ENCODE measurements at regions not wholly inside any gene's neighbourhood (a gene's known extent, or its start where the extent isn't known, plus 50 kb on each side); places are given as distances from the start of the nearest gene placed in this dataset.

DNA sequence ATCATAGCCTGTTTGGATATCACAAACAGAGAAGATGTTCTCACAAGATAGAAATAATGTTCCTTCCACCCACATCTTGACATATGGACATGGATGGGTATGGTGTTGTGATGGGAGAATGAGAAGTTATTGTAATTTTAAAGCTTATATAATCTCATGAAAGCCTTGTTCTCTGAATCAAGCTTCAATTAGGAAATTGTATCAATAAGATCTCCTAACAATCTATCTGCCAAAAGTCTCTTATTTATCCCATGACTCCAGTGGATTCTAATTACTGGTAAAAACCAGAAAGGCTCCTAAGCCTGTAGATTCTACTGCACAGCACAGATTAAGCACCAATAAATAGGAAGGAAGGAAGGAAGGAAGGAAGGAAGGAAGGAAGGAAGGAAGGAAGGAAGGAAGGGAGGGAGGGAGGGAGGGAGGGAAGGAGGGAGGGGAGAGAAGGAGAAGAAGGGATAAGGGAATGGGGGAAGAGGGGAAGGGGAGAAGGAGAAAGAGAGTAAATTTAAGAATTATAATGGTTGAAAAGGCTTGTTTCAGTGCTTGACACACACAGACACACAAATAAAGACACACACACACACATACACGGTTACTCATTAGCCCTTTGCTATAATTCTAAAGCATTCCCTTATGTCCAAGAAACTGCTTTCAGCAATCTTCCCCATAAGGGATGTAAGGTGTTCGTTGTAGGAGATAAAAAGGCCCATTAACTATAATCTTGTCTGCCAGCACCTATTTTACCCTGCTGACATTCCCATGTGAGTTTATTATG lies 258.0 kb upstream of the API5 start:
- TF ChIP-seq, protein P1, sequence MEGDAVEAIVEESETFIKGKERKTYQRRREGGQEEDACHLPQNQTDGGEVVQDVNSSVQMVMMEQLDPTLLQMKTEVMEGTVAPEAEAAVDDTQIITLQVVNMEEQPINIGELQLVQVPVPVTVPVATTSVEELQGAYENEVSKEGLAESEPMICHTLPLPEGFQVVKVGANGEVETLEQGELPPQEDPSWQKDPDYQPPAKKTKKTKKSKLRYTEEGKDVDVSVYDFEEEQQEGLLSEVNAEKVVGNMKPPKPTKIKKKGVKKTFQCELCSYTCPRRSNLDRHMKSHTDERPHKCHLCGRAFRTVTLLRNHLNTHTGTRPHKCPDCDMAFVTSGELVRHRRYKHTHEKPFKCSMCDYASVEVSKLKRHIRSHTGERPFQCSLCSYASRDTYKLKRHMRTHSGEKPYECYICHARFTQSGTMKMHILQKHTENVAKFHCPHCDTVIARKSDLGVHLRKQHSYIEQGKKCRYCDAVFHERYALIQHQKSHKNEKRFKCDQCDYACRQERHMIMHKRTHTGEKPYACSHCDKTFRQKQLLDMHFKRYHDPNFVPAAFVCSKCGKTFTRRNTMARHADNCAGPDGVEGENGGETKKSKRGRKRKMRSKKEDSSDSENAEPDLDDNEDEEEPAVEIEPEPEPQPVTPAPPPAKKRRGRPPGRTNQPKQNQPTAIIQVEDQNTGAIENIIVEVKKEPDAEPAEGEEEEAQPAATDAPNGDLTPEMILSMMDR (IDR thresholded peaks at IDR 0.05): no peak
- no peak for TF ChIP-seq POLR2AphosphoS5 (IDR thresholded peaks at IDR 0.05)
- no peak for TF ChIP-seq POLR2A (IDR thresholded peaks at IDR 0.05)
